ENCODE measurements at regions not wholly inside any gene's neighbourhood (a gene's known extent, or its start where the extent isn't known, plus 50 kb on each side); places are given as distances from the start of the nearest gene placed in this dataset.

- TF ChIP-seq CTCF (IDR thresholded peaks at IDR 0.05) = no peak
- TF ChIP-seq POLR2A (IDR thresholded peaks at IDR 0.05) = no peak
Observed at GRCh38 chr13:53907891-53908290, 879.3 kb downstream of the OLFM4 start.

Data from uterus (tissue), 2 donors.